GM12864 (cell line): ENCODE measurements at regions not wholly inside any gene's neighbourhood (a gene's known extent, or its start where the extent isn't known, plus 50 kb on each side); places are given as distances from the start of the nearest gene placed in this dataset.

ENCODE experiments used
- DNase-seq: peaks from one replicate; pipeline ENCODE4 v3.0.0-alpha.2; 2011; ENCODE audit warnings: low read depth
- H3K4me3 ChIP-seq: 2 replicates; pipeline ENCODE4 v1.5.1; 2011; ENCODE audit warnings: mild to moderate bottlenecking, low read depth, low read length, control low read depth
- TF ChIP-seq, protein P1 (sequence below): IDR thresholded peaks from 2 replicates; pipeline ENCODE4 v1.5.1; 2011; ENCODE audit warnings: low read depth, mild to moderate bottlenecking, moderate library complexity, low read length, control low read depth, inconsistent platforms; ENCODE audit errors: missing control alignments

DNA sequence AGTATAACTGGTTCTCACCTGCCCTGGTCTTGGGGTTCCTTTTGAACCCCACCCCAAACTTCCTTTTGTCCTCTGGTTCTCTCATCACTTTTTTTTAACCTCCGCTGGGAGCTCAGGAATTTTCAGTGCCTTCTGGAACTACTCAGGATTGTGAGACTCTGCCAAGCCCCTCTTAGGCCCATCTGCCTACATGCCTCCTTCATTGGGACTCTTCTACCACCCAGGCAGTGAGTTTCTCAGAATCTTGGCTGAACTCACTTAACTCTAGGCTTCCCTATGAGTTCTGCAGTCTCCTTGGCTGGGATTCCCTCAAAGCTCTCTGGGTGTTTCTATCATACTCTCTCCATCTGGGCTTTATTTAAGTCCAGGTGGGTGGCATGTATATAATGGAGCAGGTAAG, 86.3 kb downstream of the MDH1 start:
- no peak overlapping the region for H3K4me3 ChIP-seq
- TF ChIP-seq, protein P1, sequence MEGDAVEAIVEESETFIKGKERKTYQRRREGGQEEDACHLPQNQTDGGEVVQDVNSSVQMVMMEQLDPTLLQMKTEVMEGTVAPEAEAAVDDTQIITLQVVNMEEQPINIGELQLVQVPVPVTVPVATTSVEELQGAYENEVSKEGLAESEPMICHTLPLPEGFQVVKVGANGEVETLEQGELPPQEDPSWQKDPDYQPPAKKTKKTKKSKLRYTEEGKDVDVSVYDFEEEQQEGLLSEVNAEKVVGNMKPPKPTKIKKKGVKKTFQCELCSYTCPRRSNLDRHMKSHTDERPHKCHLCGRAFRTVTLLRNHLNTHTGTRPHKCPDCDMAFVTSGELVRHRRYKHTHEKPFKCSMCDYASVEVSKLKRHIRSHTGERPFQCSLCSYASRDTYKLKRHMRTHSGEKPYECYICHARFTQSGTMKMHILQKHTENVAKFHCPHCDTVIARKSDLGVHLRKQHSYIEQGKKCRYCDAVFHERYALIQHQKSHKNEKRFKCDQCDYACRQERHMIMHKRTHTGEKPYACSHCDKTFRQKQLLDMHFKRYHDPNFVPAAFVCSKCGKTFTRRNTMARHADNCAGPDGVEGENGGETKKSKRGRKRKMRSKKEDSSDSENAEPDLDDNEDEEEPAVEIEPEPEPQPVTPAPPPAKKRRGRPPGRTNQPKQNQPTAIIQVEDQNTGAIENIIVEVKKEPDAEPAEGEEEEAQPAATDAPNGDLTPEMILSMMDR, result no peak
- DNase-seq, result no peak

GRCh38 chr2:63676135-63676534, 87.4 kb downstream of the MDH1 start:
- no peak overlapping the region for H3K4me3 ChIP-seq
- DNase-seq, result no peak
- TF ChIP-seq, protein P1, result no peak

DNA sequence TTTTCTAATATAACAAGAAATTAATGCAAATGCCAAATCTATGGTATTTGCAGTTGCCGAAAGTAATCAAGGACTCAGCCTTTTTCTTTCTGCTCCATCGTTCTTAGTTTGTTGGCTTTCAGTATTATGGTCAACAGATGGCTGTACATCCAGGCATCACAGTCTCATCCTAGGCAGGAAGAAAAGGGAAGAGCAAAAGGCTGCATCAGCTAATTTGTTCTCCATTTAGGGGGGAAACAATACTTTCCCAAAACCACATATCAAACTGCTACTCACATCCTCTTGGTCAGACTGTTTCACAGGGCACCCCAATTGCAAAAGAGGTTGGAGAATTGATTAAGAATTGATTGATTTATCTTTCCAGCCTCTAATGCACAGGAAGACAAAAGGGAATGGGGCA, 89.3 kb downstream of the MDH1 start:
- no peak for DNase-seq
- TF ChIP-seq, protein P1, result no peak
- no peak overlapping the region for H3K4me3 ChIP-seq

GRCh38 chr2:63678551-63678950, 89.8 kb downstream of the MDH1 start:
- no peak for DNase-seq

GRCh38 chr2:63679252-63679855, 90.6 kb downstream of the MDH1 start:
- TF ChIP-seq, protein P1, result no peak
- no peak overlapping the region for H3K4me3 ChIP-seq
- DNase-seq, result no peak

More at GRCh38 chr2:63678551-63678950, 89.8 kb downstream of the MDH1 start:
- TF ChIP-seq, protein P1, result no peak
- no peak overlapping the region for H3K4me3 ChIP-seq

GRCh38 chr2:63680455-63680854, 91.7 kb downstream of the MDH1 start:
- TF ChIP-seq, protein P1, result no peak
- H3K4me3 ChIP-seq, result no peak overlapping the region
- DNase-seq, result no peak

GRCh38 chr2:63681896-63682295, 93.1 kb downstream of the MDH1 start:
- no peak for DNase-seq
- H3K4me3 ChIP-seq, result no peak overlapping the region
- TF ChIP-seq, protein P1, result no peak
